ENCODE measurements at regions not wholly inside any gene's neighbourhood (a gene's known extent, or its start where the extent isn't known, plus 50 kb on each side); places are given as distances from the start of the nearest gene placed in this dataset.

- Histone ChIP-seq H3K79me2 (ENCODE audit: insufficient read depth, low read depth) (no peaks in the 10 kb centered on the region), H3K4me1 (ENCODE audit: low read depth, poor library complexity, severe bottlenecking) (no peaks in the 10 kb centered on the region), H3K4me3 (IDR thresholded peaks at IDR 0.05; ENCODE audit: insufficient read depth, low read depth, low read length) (no peak overlapping the region), H3K27me3 (ENCODE audit: insufficient read depth, low read depth) (no peaks in the 10 kb centered on the region), H3K4me2 (no peak overlapping the region), H4K20me1 (ENCODE audit: insufficient read depth) (no peaks in the 10 kb centered on the region), H2AFZ (ENCODE audit: low read depth) (no peak overlapping the region), H3K36me3 (ENCODE audit: insufficient read depth) (no peaks in the 10 kb centered on the region), H3K9ac (no peak overlapping the region), H3K27ac (no peak overlapping the region)
- no peak for TF ChIP-seq CTCF (conservative IDR thresholded peaks at IDR 0.05; ENCODE audit: low read depth, low read length)
Observed at GRCh38 chr5:8647111-8647510, 778.2 kb downstream of the MTRR start.

- H3K4me2 ChIP-seq, result no peak overlapping the region
- TF ChIP-seq CTCF (conservative IDR thresholded peaks at IDR 0.05; ENCODE audit: low read depth, low read length), result no peak
- H3K79me2 ChIP-seq (ENCODE audit: insufficient read depth, low read depth), result no peaks in the 10 kb centered on the region
- H3K36me3 ChIP-seq (ENCODE audit: insufficient read depth), result no peaks in the 10 kb centered on the region
- H4K20me1 ChIP-seq (ENCODE audit: insufficient read depth), result no peaks in the 10 kb centered on the region
- H2AFZ ChIP-seq (ENCODE audit: low read depth), result no peak overlapping the region
- no peak overlapping the region for H3K9ac ChIP-seq
- H3K4me1 ChIP-seq (ENCODE audit: low read depth, poor library complexity, severe bottlenecking), result no peaks in the 10 kb centered on the region
- no peak overlapping the region for H3K4me3 ChIP-seq (IDR thresholded peaks at IDR 0.05; ENCODE audit: insufficient read depth, low read depth, low read length)
- no peak overlapping the region for H3K27ac ChIP-seq
- H3K27me3 ChIP-seq (ENCODE audit: insufficient read depth, low read depth), result no peaks in the 10 kb centered on the region
Observed at GRCh38 chr5:8650186-8650585, 781.2 kb downstream of the MTRR start.

- Histone ChIP-seq H3K27ac (no peak overlapping the region), H3K79me2 (ENCODE audit: insufficient read depth, low read depth) (no peaks in the 10 kb centered on the region), H2AFZ (ENCODE audit: low read depth) (no peak overlapping the region), H3K4me2 (no peak overlapping the region), H3K27me3 (ENCODE audit: insufficient read depth, low read depth) (no peaks in the 10 kb centered on the region), H3K4me3 (IDR thresholded peaks at IDR 0.05; ENCODE audit: insufficient read depth, low read depth, low read length) (no peak overlapping the region), H3K4me1 (ENCODE audit: low read depth, poor library complexity, severe bottlenecking) (no peaks in the 10 kb centered on the region), H3K36me3 (ENCODE audit: insufficient read depth) (no peaks in the 10 kb centered on the region), H4K20me1 (ENCODE audit: insufficient read depth) (no peaks in the 10 kb centered on the region), H3K9ac (no peak overlapping the region)
- TF ChIP-seq CTCF (conservative IDR thresholded peaks at IDR 0.05; ENCODE audit: low read depth, low read length), result no peak
Observed at GRCh38 chr5:8660133-8660893, 791.4 kb downstream of the MTRR start.

- no peaks in the 10 kb centered on the region for H4K20me1 ChIP-seq (ENCODE audit: insufficient read depth)
Observed at GRCh38 chr5:8663374-8663773, 794.4 kb downstream of the MTRR start.

More at GRCh38 chr5:8663374-8663773, 794.4 kb downstream of the MTRR start:
- no peak overlapping the region for H3K9ac ChIP-seq
- H3K79me2 ChIP-seq (ENCODE audit: insufficient read depth, low read depth), result no peaks in the 10 kb centered on the region
- no peaks in the 10 kb centered on the region for H3K36me3 ChIP-seq (ENCODE audit: insufficient read depth)
- no peaks in the 10 kb centered on the region for H3K4me1 ChIP-seq (ENCODE audit: low read depth, poor library complexity, severe bottlenecking)
- TF ChIP-seq CTCF (conservative IDR thresholded peaks at IDR 0.05; ENCODE audit: low read depth, low read length), result no peak
- H2AFZ ChIP-seq (ENCODE audit: low read depth), result no peak overlapping the region
- H3K4me3 ChIP-seq (IDR thresholded peaks at IDR 0.05; ENCODE audit: insufficient read depth, low read depth, low read length), result no peak overlapping the region
- no peaks in the 10 kb centered on the region for H3K27me3 ChIP-seq (ENCODE audit: insufficient read depth, low read depth)
- no peak overlapping the region for H3K4me2 ChIP-seq
- no peak overlapping the region for H3K27ac ChIP-seq

All from KMS-11 (cell line).